ENCODE measurements at regions not wholly inside any gene's neighbourhood (a gene's known extent, or its start where the extent isn't known, plus 50 kb on each side); places are given as distances from the start of the nearest gene placed in this dataset.

DNA sequence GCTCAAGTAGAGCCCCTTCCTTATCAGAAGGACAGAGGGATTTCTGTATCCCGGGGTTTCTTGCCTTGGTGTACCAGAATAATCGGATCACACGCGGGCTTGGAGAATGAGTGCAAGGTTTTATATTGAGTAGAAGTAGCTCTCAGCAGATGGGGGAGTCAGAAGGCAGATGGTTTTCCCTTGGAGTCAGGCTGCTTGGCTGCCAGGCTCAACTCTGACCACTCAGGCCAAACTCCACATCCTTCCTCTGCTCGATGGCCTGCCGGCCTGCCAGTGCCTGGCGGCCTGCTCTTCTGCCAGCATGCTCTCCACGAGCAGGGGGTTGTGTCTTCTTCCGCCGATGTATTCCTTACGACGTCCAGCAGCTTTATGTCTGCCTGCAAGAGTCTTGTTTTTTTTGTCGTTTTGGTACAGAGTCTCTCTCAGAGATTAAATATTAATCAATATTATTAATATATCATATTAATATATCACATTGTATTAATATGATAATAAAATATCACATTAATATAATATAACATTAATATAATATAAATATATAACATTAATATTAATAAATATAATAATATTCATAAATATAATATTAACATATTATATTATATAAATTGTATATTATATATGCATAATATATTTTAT, 229.2 kb upstream of the WSCD1 start:
- in situ Hi-C loops (cut with MboI; ENCODE audit: low sequenced_read_pairs): no loop called here
- dilution Hi-C loops (cut with HindIII; ENCODE audit: low sequenced_read_pairs, unreplicated experiment): no loop called here

More for the DNA sequence above, 229.2 kb upstream of the WSCD1 start:
- Histone ChIP-seq H3K36me3 (ENCODE audit: control insufficient read depth, insufficient read depth, low read length) (no peaks in the 10 kb centered on the region), H2BK120ac (ENCODE audit: low read depth, low read length) (no peak overlapping the region), H2AK9ac (replicated peaks; ENCODE audit: low read depth, low read length, poor library complexity) (no peak overlapping the region), H4K20me1 (ENCODE audit: insufficient read depth, low read length) (no peaks in the 10 kb centered on the region), H3K9me3 (ENCODE audit: control insufficient read depth, insufficient read depth, low read length) (no peaks in the 10 kb centered on the region), H3K4me3 (ENCODE audit: insufficient read depth, low read depth, low read length) (no peak overlapping the region), H3K14ac (replicated peaks; ENCODE audit: low read depth, low read length) (no peak overlapping the region), H2AK5ac (ENCODE audit: low read depth, low read length) (no peak overlapping the region), H3K27ac (ENCODE audit: insufficient read depth, low read length) (no peak overlapping the region), H3K9ac (ENCODE audit: low read depth, low read length) (no peak overlapping the region), H3K4ac (ENCODE audit: low read depth, low read length) (no peak overlapping the region), H4K8ac (ENCODE audit: low read depth in 2 of 2, low read length in 2 of 2) (no peak overlapping the region), H3K4me2 (ENCODE audit: low read depth, low read length) (no peak overlapping the region), H4K91ac (ENCODE audit: insufficient read depth, low read depth, low read length) (no peak overlapping the region), H3K56ac (ENCODE audit: extremely low read depth, insufficient read depth, low read length) (no peak overlapping the region), H3K4me1 (ENCODE audit: control insufficient read depth, insufficient read depth, low read length) (peaks cover 3% of the 10 kb centered on the region; the same call in 1 of the 2 replicates), H2BK20ac (ENCODE audit: low read depth, low read length) (no peak overlapping the region), H2AFZ (replicated peaks; ENCODE audit: low read length, poor library complexity) (no peak overlapping the region), H2BK5ac (ENCODE audit: low read depth, low read length, poor library complexity, severe bottlenecking) (no peak overlapping the region), H3K18ac (ENCODE audit: low read depth, low read length) (no peak overlapping the region), H2BK15ac (ENCODE audit: low read depth, low read length) (no peak overlapping the region), H3K9me1 (ENCODE audit: insufficient read depth, low read length) (no peaks in the 10 kb centered on the region), H3K23ac (ENCODE audit: low read depth, low read length) (no peak overlapping the region), H3K79me1 (ENCODE audit: low read depth in 1 of 2, low read length in 2 of 2) (no peaks in the 10 kb centered on the region), H4K5ac (ENCODE audit: low read depth, low read length) (no peak overlapping the region), H3K27me3 (ENCODE audit: control insufficient read depth, insufficient read depth, low read length) (no peaks in the 10 kb centered on the region)
- CTCF ChIA-PET: interaction anchor here (0.6 kb wide), 1 partner anchor 27 kb away, joined by 4 read pairs; no protein-coding TSS in a partner anchor
- POLR2A ChIA-PET (ENCODE audit: unreplicated experiment): no interaction called here
- DNase-seq: no peak
- TF ChIP-seq, protein P1, sequence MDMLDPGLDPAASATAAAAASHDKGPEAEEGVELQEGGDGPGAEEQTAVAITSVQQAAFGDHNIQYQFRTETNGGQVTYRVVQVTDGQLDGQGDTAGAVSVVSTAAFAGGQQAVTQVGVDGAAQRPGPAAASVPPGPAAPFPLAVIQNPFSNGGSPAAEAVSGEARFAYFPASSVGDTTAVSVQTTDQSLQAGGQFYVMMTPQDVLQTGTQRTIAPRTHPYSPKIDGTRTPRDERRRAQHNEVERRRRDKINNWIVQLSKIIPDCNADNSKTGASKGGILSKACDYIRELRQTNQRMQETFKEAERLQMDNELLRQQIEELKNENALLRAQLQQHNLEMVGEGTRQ (IDR thresholded peaks at IDR 0.05; ENCODE audit: low read depth, low read length): no peak
- no peak for TF ChIP-seq MAZ (IDR thresholded peaks at IDR 0.05; ENCODE audit: borderline replicate concordance, low read depth, low read length)
- intact Hi-C loops (cut with micrococcal nuclease): no loop called here
- no TSS peak for BruUV-seq (replicated peaks)
- no peak for ATAC-seq (ENCODE audit: low read depth)
- 83% methylated on average over 3 of the region's 13 CpGs; no CpG with 5 or more reads in 1 of the 2 experiments for WGBS, 2 experiments (ENCODE audit: extremely low coverage in 2 of 2, insufficient read length in 1 of 2)
